ENCODE measurements at regions not wholly inside any gene's neighbourhood (a gene's known extent, or its start where the extent isn't known, plus 50 kb on each side); places are given as distances from the start of the nearest gene placed in this dataset.

DNA sequence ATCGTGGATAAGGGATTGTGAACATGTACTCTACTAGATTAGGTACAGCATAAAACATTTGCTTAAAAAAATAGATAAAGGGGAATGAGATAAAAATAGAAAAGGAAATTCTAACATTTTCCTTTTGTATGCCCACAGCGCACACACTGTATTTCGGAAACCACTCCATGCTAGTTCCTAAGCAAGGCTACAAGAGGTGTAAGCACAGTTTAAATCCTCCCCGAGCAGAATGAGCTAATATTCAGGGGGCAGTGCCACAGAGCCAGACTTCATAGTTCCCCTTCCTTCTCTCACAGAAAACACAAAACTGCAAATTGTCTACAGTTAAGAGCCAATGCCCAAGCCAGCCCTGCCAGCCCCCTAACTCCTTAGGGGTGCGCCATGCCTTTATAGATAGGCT lies 159.4 kb downstream of the ZNF281 start:
- TF ChIP-seq TAF1 (IDR thresholded peaks at IDR 0.05; ENCODE audit: control insufficient read depth, extremely low read depth, insufficient read depth, low read length, severe bottlenecking) (no peak), ZC3H4 (CRISPR knock-in tag; IDR thresholded peaks at IDR 0.05; ENCODE audit: borderline replicate concordance) (no peak), CREM (IDR thresholded peaks at IDR 0.05; ENCODE audit: low read depth) (no peak), POLR2A (conservative IDR thresholded peaks at IDR 0.05) (no peak), REST (IDR thresholded peaks at IDR 0.05; ENCODE audit: borderline replicate concordance) (no peak), REST (CRISPR knock-in tag; IDR thresholded peaks at IDR 0.05; ENCODE audit: low read depth) (no peak), MITF (IDR thresholded peaks at IDR 0.05) (no peak), KDM5B (IDR thresholded peaks at IDR 0.05; ENCODE audit: insufficient replicate concordance, low read depth, low read length) (no peak), ZNF79 (CRISPR knock-in tag; IDR thresholded peaks at IDR 0.05; ENCODE audit: low read depth) (no peak)
- TF ChIP-seq, protein P1, sequence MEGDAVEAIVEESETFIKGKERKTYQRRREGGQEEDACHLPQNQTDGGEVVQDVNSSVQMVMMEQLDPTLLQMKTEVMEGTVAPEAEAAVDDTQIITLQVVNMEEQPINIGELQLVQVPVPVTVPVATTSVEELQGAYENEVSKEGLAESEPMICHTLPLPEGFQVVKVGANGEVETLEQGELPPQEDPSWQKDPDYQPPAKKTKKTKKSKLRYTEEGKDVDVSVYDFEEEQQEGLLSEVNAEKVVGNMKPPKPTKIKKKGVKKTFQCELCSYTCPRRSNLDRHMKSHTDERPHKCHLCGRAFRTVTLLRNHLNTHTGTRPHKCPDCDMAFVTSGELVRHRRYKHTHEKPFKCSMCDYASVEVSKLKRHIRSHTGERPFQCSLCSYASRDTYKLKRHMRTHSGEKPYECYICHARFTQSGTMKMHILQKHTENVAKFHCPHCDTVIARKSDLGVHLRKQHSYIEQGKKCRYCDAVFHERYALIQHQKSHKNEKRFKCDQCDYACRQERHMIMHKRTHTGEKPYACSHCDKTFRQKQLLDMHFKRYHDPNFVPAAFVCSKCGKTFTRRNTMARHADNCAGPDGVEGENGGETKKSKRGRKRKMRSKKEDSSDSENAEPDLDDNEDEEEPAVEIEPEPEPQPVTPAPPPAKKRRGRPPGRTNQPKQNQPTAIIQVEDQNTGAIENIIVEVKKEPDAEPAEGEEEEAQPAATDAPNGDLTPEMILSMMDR (IDR thresholded peaks at IDR 0.05 in 2 of 3, conservative IDR thresholded peaks at IDR 0.05 in 1 of 3; ENCODE audit: insufficient read depth in 2 of 3, low read depth in 1 of 3, low read length in 3 of 3) = no peak
